ENCODE measurements at regions not wholly inside any gene's neighbourhood (a gene's known extent, or its start where the extent isn't known, plus 50 kb on each side); places are given as distances from the start of the nearest gene placed in this dataset.

- TF ChIP-seq CHD7 (IDR thresholded peaks at IDR 0.05; ENCODE audit: insufficient replicate concordance, low read length) (no peak), NRF1 (IDR thresholded peaks at IDR 0.05; ENCODE audit: low read depth, low read length) (no peak), CHD1 (IDR thresholded peaks at IDR 0.05; ENCODE audit: low read depth, low read length) (no peak), SP2 (IDR thresholded peaks at IDR 0.05; ENCODE audit: low read length) (no peak), CTBP2 (IDR thresholded peaks at IDR 0.05; ENCODE audit: borderline replicate concordance, insufficient read depth, insufficient read length, low read length) (no peak)
Measured at GRCh38 chr4:30191902-30192301, 528.3 kb upstream of the PCDH7 start (continued).
